CD4-positive, alpha-beta T cell treated with Interleukin-17A for 1 hour (primary cell): ENCODE measurements at regions not wholly inside any gene's neighbourhood (a gene's known extent, or its start where the extent isn't known, plus 50 kb on each side); places are given as distances from the start of the nearest gene placed in this dataset.
"Not testable (repeated sequence)": the region's sequence is repeated elsewhere in the genome, so short reads cannot be mapped to it uniquely, and the experiment has no call there.

Experiments
- DNase-seq: peaks from one replicate; pipeline ENCODE4 v3.0.0-alpha.2; 2020

GRCh38 chr16:29195116-29195872 is 210.4 kb downstream of the LAT start:
- not testable (repeated sequence) for DNase-seq

GRCh38 chr16:29194185-29194844 is 209.5 kb downstream of the LAT start:
- DNase-seq = not testable (repeated sequence)

GRCh38 chr16:29193634-29194033 is 208.8 kb downstream of the LAT start:
- DNase-seq = not testable (repeated sequence)

DNA sequence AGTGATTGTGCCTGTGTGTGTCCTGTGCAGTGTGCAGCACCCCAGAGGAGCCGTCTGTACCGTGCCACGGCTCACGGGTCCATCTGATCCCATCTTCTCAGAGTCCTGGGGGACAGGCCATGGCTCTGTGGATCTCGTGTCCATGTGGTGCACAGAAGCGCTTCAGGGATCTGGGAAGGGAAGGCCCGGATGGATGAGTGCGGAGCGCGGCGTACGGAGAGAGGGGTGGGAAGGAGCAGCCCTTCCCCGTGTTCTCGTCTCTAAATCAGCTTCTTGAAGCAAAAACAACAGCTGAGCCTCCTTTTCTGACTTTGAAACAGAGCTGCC is 208.4 kb downstream of the LAT start:
- DNase-seq = not testable (repeated sequence)

DNA sequence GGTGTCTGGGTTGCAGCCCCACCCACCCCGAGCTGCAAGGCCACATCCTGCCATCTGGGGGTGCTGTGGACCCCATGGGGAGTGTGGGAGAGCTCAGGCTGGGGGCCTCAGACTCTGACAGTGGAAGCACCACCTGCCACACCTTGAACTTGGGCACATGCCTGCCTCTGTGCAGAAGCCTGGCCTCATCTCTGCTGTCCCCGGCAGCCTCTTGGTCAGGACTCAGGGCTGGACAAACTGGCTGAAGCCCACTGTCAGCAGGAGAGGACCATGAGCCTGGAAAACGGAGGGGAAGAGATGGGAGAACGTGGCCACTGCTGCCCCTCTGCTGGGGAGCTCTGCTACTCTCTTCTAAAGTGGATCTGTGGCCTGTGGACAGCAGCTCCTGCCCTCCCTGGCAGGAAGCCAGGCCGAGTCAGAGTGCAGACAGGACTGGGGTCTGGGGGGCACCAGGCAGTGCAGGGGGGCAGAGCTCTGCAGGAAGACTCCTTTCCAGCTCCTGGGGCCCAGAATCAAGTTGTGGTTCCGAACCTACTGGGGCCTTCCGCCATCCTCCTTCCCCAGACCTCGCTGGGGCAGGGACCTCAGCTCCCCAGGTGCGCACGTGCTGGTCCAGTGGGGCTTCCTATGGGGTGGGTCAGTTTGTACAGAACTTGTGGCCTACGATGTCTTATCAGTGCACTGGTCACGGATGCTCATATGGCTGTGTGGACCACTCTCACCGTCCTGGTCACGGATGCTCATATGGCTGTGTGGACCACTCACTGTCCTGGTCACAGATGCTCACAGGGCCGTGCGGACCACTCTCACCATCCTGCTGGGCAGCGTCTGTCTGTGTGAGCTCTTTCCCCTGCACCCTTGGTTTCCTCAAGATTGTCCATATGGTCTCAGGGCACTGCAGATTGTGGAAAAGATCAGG is 207.7 kb downstream of the LAT start:
- no peak for DNase-seq

DNA sequence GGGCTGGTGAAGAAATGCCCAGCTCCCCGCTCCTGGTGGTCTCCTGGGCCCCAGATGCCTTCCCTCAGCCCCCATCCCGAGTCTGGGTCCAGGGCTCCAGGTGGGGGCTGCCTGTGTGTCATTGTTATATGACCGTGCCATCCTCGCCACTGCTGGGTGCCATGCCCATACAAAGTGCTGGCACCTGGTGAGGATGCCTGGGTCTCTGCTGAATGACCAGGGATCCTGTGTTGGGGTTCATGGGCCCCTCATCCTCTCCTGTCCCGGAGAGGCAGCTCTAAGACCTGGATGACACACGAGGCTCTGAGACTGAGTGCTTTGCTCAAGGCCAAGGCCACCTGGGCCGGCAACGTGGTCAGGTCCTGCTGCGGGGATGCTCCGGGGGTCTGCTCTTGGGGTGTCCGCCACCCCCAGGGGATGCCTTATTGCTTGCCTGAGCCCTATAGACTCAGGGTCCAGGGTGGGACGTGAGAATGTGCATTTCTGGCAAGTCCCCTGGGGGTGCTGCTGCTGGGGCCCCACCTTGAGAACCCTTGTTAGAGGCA is 206.9 kb downstream of the LAT start:
- not testable (repeated sequence) for DNase-seq

DNA sequence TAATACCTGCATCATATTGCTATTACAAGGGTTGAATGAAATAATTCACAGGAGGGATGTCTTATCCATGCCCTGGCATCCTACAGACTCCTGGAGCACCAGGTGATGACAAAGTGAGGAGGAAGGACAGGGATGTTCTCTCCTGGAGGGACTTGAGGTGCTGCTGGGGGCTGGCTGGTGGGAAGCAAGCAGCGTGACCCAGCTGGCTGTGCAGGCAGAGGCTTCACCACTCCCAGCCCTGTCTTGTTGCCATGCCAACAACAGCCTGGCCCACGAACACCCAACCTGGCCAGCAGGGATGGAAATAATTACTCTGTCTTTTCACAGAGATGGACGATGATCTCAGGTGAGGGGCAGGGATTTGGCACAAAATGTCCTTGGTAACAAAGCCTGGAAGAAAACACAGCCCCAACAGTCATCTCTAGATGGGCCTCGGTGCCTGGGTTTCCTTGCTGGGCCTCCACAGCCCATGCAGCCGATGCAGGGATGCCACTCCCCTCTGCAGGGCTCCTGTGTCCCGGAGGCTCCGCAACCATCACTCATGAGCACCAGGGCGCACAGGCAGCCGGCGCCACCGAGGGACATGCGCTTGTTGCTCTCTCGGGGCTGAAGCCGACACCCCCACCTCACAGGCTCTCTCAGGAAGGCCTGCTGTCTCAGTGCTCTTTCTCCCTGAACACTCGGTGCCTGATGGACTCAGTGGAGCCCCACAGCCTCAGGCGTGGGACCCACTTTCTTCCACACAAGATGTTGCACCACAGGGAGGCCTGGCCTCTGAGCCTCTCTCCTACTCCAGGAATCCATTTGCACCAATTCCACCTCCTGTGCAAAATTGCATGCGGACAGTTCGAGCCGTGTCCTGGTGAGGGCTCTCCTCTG is 205.9 kb downstream of the LAT start:
- DNase-seq = not testable (repeated sequence)

GRCh38 chr16:29188806-29189205 is 204.0 kb downstream of the LAT start:
- not testable (repeated sequence) for DNase-seq

DNA sequence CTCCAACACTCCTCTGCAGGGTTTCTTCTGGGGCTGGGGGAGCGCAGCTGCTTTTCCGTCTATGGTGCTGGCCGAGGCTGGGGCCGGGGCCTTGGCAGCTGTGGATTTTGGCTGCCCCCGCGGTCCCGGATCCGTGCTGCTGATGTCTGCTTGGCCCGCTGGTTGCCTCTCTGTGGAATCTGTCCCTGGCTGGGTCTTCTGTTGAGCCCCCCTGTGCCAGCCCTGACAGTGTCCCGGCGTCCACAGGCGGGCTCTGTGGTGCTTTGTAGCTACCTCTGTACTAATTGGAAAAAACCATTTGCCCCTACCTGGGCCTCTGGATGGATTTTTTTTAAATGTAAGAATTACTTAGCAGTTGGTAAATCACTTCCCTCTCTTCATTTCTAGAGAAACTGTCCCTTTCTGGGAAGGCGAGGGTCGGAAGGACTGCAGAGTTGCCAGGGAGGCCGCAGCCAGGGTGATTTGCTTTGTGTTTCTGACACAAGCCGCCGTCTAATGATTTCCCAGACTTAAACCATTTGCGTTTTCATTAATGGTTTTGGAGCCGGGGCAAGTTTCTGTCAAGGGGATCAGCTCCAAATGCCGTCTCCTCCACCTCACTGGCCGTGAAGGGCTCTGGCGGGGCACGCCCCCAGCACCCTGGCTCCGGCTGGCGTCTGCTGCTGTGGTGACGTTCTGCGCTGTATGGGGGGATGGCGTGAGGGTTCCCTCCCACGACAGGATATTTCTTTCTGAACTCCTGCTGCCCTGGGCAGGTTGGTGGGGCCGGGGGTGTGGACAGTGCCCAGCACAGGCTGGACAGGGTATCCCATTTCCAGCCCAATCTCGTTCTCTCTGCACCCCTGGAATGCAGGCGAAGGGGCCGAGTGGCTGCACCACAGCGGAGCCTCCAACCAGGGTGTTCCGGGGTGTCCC is 201.7 kb downstream of the LAT start:
- not testable (repeated sequence) for DNase-seq

DNA sequence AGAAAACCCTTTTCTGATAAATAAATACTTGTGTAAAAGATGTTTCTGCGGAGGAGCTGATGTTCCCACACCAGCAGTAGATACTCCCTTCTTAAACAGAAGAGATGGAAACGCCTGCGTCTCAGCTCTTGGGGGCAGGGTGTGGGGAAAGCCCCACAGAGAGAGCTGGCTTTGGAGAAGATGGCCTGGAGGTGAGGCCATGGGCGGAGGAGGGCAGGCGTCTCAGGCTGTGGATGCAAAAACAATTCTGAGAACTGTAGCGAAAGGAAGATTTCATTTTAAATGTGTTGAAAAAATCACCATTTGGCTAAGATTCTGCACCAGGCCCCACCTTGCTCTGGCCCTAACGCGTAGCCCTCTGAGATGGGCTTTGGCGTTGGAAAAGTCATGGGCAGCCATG is 201.0 kb downstream of the LAT start:
- not testable (repeated sequence) for DNase-seq

DNA sequence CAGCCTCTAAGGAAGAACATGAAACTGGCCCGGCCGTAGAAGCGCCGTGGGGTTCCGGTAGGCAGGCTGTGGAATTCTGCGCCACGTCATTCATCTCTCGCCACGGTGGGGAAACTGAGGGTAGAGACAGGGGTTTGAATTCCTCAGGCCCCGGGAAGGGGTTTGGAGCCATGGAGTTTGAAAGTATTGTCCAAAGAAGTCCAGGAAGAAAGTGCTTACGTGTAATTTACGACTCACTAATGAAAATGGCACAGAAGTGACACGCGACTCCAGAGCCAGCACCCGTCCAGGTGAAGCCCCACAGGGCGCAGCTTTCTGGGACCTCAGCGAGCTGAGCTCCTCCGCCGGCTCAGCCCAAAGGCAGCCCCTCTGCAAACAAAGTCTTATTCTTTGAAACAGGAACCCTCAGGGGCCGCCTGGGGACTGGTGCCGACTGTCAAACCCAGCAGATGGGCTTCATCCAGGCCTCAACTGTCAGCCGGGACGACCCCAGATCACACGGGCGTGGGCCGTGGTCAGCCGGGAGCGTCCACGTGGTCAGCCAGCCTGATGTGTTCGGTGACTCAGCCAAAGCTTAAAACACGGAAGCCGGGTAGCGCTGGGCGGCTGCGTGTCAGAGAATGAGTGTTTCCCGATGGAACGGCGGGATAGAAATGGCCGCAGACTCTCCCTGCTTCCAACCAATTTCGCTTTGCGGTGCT is 200.0 kb downstream of the LAT start:
- DNase-seq = not testable (repeated sequence)

DNA sequence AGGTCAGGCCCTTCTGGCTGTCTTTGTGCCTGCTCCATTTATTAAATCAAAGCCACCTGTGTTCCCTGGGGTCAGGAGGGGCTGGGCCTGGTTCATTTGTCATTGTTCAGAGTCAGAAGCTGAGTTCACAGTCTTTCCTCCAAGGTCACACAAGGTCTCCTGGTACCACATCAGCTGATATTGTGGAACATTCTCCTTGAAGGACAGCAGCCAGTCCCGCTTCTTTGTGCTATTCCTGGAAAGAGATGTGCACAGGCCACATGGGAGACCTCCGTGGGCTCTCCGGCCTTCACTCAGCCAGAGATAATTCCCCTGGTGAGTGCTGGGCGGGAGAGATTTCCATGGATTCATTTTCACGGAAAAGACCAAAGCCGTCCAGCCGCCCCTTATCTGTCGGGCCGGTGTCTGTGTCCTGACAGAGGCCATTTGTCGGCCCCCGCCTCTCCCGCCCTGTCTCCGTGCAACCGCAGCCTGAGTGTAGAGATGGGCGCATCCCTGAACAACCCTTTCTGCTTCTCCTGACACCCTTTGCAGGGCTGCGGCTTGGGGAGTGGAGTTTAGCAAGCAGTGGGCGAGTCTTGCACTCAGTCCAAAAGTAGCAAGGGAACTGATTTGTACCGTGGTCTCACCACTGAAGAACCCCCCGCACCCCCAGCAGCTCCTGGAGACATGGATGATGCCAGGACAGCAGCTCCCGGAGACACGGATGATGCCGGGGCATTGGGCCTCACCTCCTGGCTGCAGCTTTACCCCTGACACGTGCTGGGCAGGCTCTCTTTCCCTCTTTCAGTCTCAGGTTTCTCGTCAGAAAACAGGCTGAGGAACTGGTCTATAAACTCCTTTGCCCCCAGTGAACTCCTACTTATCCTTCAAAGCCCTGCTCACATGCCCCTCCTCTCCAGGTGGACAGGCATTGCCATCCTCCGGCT is 198.4 kb downstream of the LAT start:
- DNase-seq = not testable (repeated sequence)

DNA sequence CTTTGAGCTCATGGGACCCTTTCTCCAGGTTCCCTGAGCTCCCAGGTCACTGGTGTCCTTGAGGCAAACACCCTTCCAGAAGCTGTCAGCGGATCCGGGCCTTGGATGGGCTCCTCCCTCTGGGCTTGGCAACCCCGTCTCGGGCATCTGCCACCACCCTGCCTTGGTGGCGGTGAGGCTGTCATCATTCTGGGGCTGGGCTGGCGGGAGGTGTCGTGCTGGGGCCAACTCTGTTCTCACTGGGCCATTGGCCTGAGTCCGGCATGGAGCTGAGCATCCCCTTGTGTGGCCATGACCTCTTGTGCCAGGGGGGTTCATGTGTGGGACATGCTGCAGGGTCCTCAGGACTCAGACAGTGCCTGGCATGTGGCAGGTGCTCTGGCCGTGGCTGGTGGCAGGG is 197.6 kb downstream of the LAT start:
- DNase-seq = no peak

GRCh38 chr16:29181921-29182411 is 197.1 kb downstream of the LAT start:
- DNase-seq = not testable (repeated sequence)

DNA sequence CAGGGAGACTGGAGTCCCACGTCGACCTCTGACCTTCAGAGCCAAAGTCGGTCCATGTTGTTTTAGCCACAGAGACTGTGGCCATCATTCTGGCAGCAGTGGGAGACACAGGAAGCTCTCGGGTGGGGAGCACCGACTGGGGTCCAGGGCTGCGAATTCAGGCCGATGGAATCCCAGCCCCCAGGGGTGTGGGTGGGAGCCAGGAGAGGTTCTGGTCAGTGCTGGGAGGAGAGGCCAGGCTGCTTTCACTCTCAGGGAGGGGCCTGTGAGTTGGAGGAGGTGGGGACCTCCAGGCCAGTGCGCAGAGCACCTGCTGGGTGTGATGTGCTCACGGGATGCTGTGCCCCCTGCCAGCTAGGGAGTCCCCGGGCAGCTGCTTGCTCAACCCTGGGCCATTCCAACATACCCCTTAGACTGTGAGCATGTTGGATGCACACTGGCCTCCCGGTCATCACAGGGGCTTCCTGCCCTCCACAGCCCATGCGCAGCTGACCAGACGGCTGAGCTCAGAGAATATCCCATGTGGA is 196.5 kb downstream of the LAT start:
- DNase-seq = not testable (repeated sequence)

DNA sequence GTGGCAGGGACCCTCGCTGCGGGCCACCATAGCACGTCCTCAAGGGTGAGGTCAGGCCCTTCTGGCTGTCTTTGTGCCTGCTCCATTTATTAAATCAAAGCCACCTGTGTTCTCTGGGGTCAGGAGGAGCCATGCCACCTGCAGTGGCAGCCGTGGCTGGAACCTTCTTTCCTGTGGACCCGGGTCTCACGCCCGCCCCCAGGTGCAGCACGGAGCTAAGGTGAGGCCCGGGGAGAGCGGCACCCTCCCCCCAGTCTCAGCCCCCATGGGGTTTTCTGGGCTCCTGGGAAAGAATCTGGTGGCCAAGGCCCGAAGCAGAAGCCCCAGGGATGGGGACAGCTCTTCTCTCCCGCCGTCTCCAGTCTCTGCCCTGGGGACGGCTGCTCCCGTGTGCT is 195.4 kb downstream of the LAT start:
- not testable (repeated sequence) for DNase-seq

- DNase-seq = not testable (repeated sequence)
Measured at GRCh38 chr16:29179401-29180205, 194.8 kb downstream of the LAT start.
